ENCODE measurements at regions not wholly inside any gene's neighbourhood (a gene's known extent, or its start where the extent isn't known, plus 50 kb on each side); places are given as distances from the start of the nearest gene placed in this dataset.

DNA sequence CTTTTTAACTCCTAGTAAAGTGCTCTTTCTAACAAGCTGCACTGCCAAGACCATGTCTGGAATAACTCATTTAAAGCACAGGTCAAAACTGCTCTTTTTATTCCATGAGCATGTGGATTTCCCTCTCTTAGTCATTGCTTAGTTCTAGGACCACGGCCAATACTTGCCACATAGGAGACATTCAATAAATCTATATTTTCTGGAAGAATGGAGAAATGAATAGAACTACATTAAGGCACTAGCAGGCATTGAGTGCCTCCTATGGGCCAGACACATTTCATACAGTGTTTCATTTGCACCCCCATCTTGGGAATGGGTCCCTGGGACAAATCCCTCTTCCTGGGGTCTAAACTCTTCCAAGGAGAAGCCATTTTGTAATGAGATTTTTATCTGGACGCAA is 552.8 kb upstream of the CITED2 start:
- TF ChIP-seq CTCF (IDR thresholded peaks at IDR 0.05; ENCODE audit: low read length) (peak; percentile 30; the same call in 1 of the 2 replicates), EZH2 (IDR thresholded peaks at IDR 0.05; ENCODE audit: borderline replicate concordance, low read length) (no peak)
